PFSK-1 (cell line): ENCODE measurements at regions not wholly inside any gene's neighbourhood (a gene's known extent, or its start where the extent isn't known, plus 50 kb on each side); places are given as distances from the start of the nearest gene placed in this dataset.

Experiments
- FOXP2 ChIP-seq: optimal IDR thresholded peaks from 2 replicates; pipeline ENCODE3; 2011; ENCODE audit warnings: borderline replicate concordance, control low read depth, inconsistent platforms; ENCODE audit not compliant: insufficient read depth; ENCODE audit errors: extremely low read length, extremely low read depth
- POLR2AphosphoS5 ChIP-seq: IDR thresholded peaks from 2 replicates; pipeline ENCODE4 v1.6.1; 2012; ENCODE audit warnings: low read depth, mild to moderate bottlenecking, control low read depth, low read length, moderate library complexity
- REST ChIP-seq, 2 experiments: IDR thresholded peaks; 2 replicates each; pipeline versions ENCODE4 v1.6.1 to v1.8.0; 2011 to 2012; ENCODE audit warnings: low read depth in 2 of 2, low read length in 2 of 2, control low read depth in 1 of 2, inconsistent platforms in 1 of 2, mild to moderate bottlenecking in 1 of 2, moderate library complexity in 1 of 2; ENCODE audit not compliant: insufficient read depth in 1 of 2
- SIN3A ChIP-seq: IDR thresholded peaks from 2 replicates; pipeline ENCODE4 v1.6.1; 2012; ENCODE audit warnings: mild to moderate bottlenecking, low read length, moderate library complexity, borderline replicate concordance; ENCODE audit not compliant: insufficient read depth
- TAF1 ChIP-seq: IDR thresholded peaks from 2 replicates; pipeline ENCODE4 v1.6.1; 2012; ENCODE audit warnings: low read length, control low read depth, borderline replicate concordance; ENCODE audit not compliant: insufficient read depth

GRCh38 chrX:39911278-39911897, 186.4 kb downstream of the BCOR start:
- no peak for TF ChIP-seq REST (IDR thresholded peaks at IDR 0.05; ENCODE audit: insufficient read depth in 1 of 2, low read depth in 2 of 2, low read length in 2 of 2)
- TF ChIP-seq TAF1, result no peak
- TF ChIP-seq FOXP2, result no peak
- TF ChIP-seq SIN3A, result no peak

GRCh38 chrX:39912126-39912525, 185.6 kb downstream of the BCOR start:
- TF ChIP-seq REST (IDR thresholded peaks at IDR 0.05; ENCODE audit: insufficient read depth in 1 of 2, low read depth in 2 of 2, low read length in 2 of 2) (no peak), FOXP2 (no peak), TAF1 (no peak), SIN3A (no peak), POLR2AphosphoS5 (no peak)

- TF ChIP-seq SIN3A (no peak), POLR2AphosphoS5 (no peak)
Measured at GRCh38 chrX:39915081-39915480, 182.7 kb downstream of the BCOR start.

- no peak for TF ChIP-seq TAF1
- no peak for TF ChIP-seq FOXP2
- TF ChIP-seq SIN3A, result no peak
- TF ChIP-seq POLR2AphosphoS5, result no peak
- no peak for TF ChIP-seq REST (IDR thresholded peaks at IDR 0.05; ENCODE audit: insufficient read depth in 1 of 2, low read depth in 2 of 2, low read length in 2 of 2)
Measured at GRCh38 chrX:39915596-39915995, 182.2 kb downstream of the BCOR start.

GRCh38 chrX:39921838-39922237, 175.9 kb downstream of the BCOR start:
- TF ChIP-seq REST (IDR thresholded peaks at IDR 0.05; ENCODE audit: insufficient read depth in 1 of 2, low read depth in 2 of 2, low read length in 2 of 2) (no peak), TAF1 (no peak), POLR2AphosphoS5 (no peak)

GRCh38 chrX:39922488-39922887, 175.3 kb downstream of the BCOR start:
- TF ChIP-seq POLR2AphosphoS5 (no peak), FOXP2 (no peak), SIN3A (no peak), REST (IDR thresholded peaks at IDR 0.05; ENCODE audit: insufficient read depth in 1 of 2, low read depth in 2 of 2, low read length in 2 of 2) (no peak), TAF1 (no peak)
